GM18873 (cell line): ENCODE measurements at regions not wholly inside any gene's neighbourhood (a gene's known extent, or its start where the extent isn't known, plus 50 kb on each side); places are given as distances from the start of the nearest gene placed in this dataset.

Source experiments
- ATAC-seq: cut with Tn5 transposase; IDR thresholded peaks from one replicate; pipeline ENCODE4 v1.9.1; 2021; ENCODE audit warnings: mild to moderate bottlenecking, moderate library complexity, moderate number of reproducible peaks; ENCODE audit not compliant: unreplicated experiment, low FRiP score

GRCh38 chr7:46489106-46489505 is 568.0 kb upstream of the IGFBP3 start:
- ATAC-seq = no peak

GRCh38 chr7:46488607-46489006 is 567.5 kb upstream of the IGFBP3 start:
- ATAC-seq = no peak

GRCh38 chr7:46486256-46487206 is 565.5 kb upstream of the IGFBP3 start:
- no peak for ATAC-seq

- ATAC-seq = no peak
Observed at GRCh38 chr7:46485481-46486065, 564.5 kb upstream of the IGFBP3 start.

- no peak for ATAC-seq
Observed at GRCh38 chr7:46484906-46485305, 563.8 kb upstream of the IGFBP3 start.

GRCh38 chr7:46480619-46481018 is 559.5 kb upstream of the IGFBP3 start:
- no peak for ATAC-seq

GRCh38 chr7:46479680-46480079 is 558.6 kb upstream of the IGFBP3 start:
- ATAC-seq = no peak

- ATAC-seq = no peak
Observed at GRCh38 chr7:46478046-46478445, 557.0 kb upstream of the IGFBP3 start.

GRCh38 chr7:46468753-46469356 is 547.8 kb upstream of the IGFBP3 start:
- ATAC-seq = no peak

GRCh38 chr7:46463170-46463569 is 542.1 kb upstream of the IGFBP3 start:
- ATAC-seq = no peak

GRCh38 chr7:46461334-46461777 is 540.3 kb upstream of the IGFBP3 start:
- ATAC-seq = no peak

- no peak for ATAC-seq
Observed at GRCh38 chr7:46459942-46460341, 538.9 kb upstream of the IGFBP3 start.

- ATAC-seq = no peak
Observed at GRCh38 chr7:46454816-46455215, 533.7 kb upstream of the IGFBP3 start.

- ATAC-seq = no peak
Observed at GRCh38 chr7:46452561-46453135, 531.6 kb upstream of the IGFBP3 start.

- no peak for ATAC-seq
Observed at GRCh38 chr7:46451846-46452245, 530.8 kb upstream of the IGFBP3 start.

GRCh38 chr7:46450886-46451285 is 529.8 kb upstream of the IGFBP3 start:
- no peak for ATAC-seq

GRCh38 chr7:46450425-46450824 is 529.4 kb upstream of the IGFBP3 start:
- ATAC-seq = no peak

GRCh38 chr7:46449743-46450142 is 528.7 kb upstream of the IGFBP3 start:
- no peak for ATAC-seq

GRCh38 chr7:46448478-46448877 is 527.4 kb upstream of the IGFBP3 start:
- ATAC-seq = no peak

- no peak for ATAC-seq
Observed at GRCh38 chr7:46446151-46446550, 525.1 kb upstream of the IGFBP3 start.

- no peak for ATAC-seq
Observed at GRCh38 chr7:46444256-46444655, 523.2 kb upstream of the IGFBP3 start.
